Mammary epithelial cell (primary cell): ENCODE measurements at regions not wholly inside any gene's neighbourhood (a gene's known extent, or its start where the extent isn't known, plus 50 kb on each side); places are given as distances from the start of the nearest gene placed in this dataset.

ENCODE experiments used
- CTCF ChIP-seq, 2 donors: IDR thresholded peaks in 1 of 2; conservative IDR thresholded peaks in 1 of 2; 2 replicates each; pipeline ENCODE4 v1.5.1; 2011 to 2012; ENCODE audit warnings: inconsistent platforms in 2 of 2, low read length in 2 of 2, mild to moderate bottlenecking in 2 of 2, control low read depth in 1 of 2, low read depth in 1 of 2; ENCODE audit not compliant: insufficient read depth in 1 of 2; ENCODE audit errors: extremely low read depth in 1 of 2
- EZH2 ChIP-seq: IDR thresholded peaks from 2 replicates; pipeline ENCODE4 v1.6.1; 2012; ENCODE audit warnings: low read length, inconsistent platforms, borderline replicate concordance

- TF ChIP-seq CTCF (conservative IDR thresholded peaks at IDR 0.05 in 1 of 2, IDR thresholded peaks at IDR 0.05 in 1 of 2; ENCODE audit: extremely low read depth in 1 of 2, insufficient read depth in 1 of 2, low read depth in 1 of 2, low read length in 2 of 2): no peak
- no peak for TF ChIP-seq EZH2
Measured at GRCh38 chr12:114272605-114273004, 133.3 kb downstream of the TBX5 start.
